Motor neuron (in vitro differentiated cells): ENCODE measurements at regions not wholly inside any gene's neighbourhood (a gene's known extent, or its start where the extent isn't known, plus 50 kb on each side); places are given as distances from the start of the nearest gene placed in this dataset.
A peak's percentile ranks its signal among the peaks of the same experiment; 100 is the strongest.

Experiments
- ATAC-seq, 8 experiments: fragments of 200-7000 bp; cut with Tn5 transposase; replicated peaks in 6 of 8; 2 replicates each; pipeline ENCODE4 v1.8.0; 2021; ENCODE audit warnings: mild to moderate bottlenecking in 8 of 8, moderate library complexity in 8 of 8
- H3K27ac ChIP-seq, 2 donors: fragments of 250-450 bp; sonication (Bioruptor Pico); 2 replicates each; pipeline ENCODE4 v1.9.0; 2021; ENCODE audit warnings: antibody characterized with exemption in 2 of 2, mild to moderate bottlenecking in 2 of 2, moderate library complexity in 1 of 2
- H3K4me1 ChIP-seq, 2 donors: fragments of 250-450 bp; sonication (Bioruptor Pico); replicated peaks in 1 of 2; 2 replicates each; pipeline ENCODE4 v1.6.1; 2021; ENCODE audit warnings: antibody characterized with exemption in 2 of 2, mild to moderate bottlenecking in 2 of 2, moderate library complexity in 1 of 2
- H3K4me3 ChIP-seq, 5 donors: fragments of 250-450 bp; sonication (Bioruptor Pico); 2 replicates each; pipeline ENCODE4 v1.9.0; 2021; ENCODE audit warnings: antibody characterized with exemption in 5 of 5, mild to moderate bottlenecking in 5 of 5, moderate library complexity in 4 of 5
- WGBS, 10 experiments: fragments of 450-650 bp; shearing (Covaris generic); methylation state at CpG; one replicate each; pipeline ENCODE4 v1.0.0; 2022; 5-methylcytosine and 5-hydroxymethylcytosine counted together
- in situ Hi-C, 9 experiments: fragments of 400-800 bp; cut with MboI; loops; one replicate each; pipeline ENCODE4 v1.15.0; 2021; ENCODE audit warnings: low sequenced_read_pairs in 9 of 9, low pct_unique_long_range_greater_than_20kb in 2 of 9; ENCODE audit not compliant: unreplicated experiment in 9 of 9

DNA sequence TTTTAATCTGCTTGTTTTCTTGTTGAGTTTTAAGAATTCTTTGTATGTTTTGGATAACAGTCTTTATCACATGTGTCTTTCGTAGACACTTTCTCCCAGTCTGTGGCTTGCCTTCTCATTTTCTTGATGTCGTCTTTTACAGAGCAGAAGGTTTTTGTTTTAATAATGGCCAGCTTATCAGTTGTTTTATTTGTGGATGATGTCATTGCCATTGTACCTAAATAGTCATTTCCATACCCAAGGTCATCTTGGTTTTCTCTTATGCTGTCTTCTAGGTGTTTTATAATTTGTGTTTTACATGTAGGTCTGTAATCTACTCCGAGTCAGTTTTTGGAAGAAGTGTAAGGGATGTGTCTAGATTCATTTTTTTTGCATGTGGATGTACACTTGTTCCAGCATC is 159.6 kb upstream of the NUDT6 start:
- WGBS, 10 experiments = 78 to 100% (median 95%) methylated on average over 2 to 3 of the region's 3 CpGs; no CpG with 5 or more reads in 1 of the 10 experiments
- H3K4me1 ChIP-seq = no peaks in the 10 kb centered on the region
- in situ Hi-C loops = loop anchor here in 1 of 9 experiments (25.0 kb wide), 1 partner anchor 580 kb away; no protein-coding TSS in a partner anchor
- no peak overlapping the region for H3K4me3 ChIP-seq
- H3K27ac ChIP-seq = no peak overlapping the region
- no peak for ATAC-seq

DNA sequence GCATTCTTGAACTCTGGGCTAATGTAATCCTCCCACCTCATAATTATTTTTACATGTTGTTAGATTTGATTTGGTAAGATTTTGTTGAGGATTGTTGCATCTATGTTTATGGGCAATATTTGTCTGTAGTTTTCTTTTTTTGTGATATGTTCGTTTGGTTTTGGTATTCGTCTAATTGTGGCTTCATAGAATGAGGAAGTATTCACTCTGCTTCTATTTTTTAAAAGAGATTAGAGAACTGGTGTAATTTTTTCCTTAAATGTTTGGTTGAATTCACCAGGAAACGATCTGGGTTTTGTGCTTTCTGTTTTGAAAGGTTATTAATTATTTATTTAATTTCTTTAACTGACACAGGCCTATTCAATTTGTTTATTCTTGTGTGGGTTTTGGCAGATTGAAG is 161.2 kb upstream of the NUDT6 start:
- 14 to 94% (median 83%) methylated on average over 1 to 3 of the region's 3 CpGs for WGBS, 10 experiments
- H3K4me3 ChIP-seq = no peak overlapping the region

DNA sequence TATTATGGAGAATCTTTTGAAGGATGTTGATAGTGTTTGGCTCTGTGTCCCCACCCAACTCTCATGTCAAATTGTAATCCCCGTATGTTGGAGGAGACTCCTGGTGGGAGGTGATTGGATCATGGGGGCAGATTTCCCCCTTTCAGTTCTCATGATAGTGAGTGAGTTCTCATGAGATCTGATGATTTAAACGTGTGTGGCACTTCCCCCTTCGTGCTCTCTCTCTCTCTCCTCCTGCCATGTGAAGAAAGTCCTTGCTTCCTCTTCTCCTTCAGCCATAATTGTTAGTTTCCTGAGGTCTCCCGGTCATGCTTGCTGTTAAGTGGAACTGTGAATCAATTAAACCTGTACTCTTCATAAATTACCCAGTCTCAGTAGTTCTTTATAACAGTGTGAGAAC is 166.1 kb upstream of the NUDT6 start:
- WGBS, 10 experiments = 17 to 100% (median 73%) methylated on average over 1 to 4 of the region's 4 CpGs; no CpG with 5 or more reads in 2 of the 10 experiments
- ATAC-seq = no peak
- in situ Hi-C loops = loop anchor here in 1 of 9 experiments (25.0 kb wide), 1 partner anchor 574 kb away; no protein-coding TSS in a partner anchor
- Histone ChIP-seq H3K27ac (no peak overlapping the region), H3K4me3 (no peak overlapping the region), H3K4me1 (no peaks in the 10 kb centered on the region)

More for the DNA sequence above, 161.2 kb upstream of the NUDT6 start:
- Histone ChIP-seq H3K4me1 (no peaks in the 10 kb centered on the region), H3K27ac (no peak overlapping the region)
- in situ Hi-C loops = loop anchor here in 1 of 9 experiments (25.0 kb wide), 1 partner anchor 579 kb away; no protein-coding TSS in a partner anchor
- ATAC-seq = no peak

DNA sequence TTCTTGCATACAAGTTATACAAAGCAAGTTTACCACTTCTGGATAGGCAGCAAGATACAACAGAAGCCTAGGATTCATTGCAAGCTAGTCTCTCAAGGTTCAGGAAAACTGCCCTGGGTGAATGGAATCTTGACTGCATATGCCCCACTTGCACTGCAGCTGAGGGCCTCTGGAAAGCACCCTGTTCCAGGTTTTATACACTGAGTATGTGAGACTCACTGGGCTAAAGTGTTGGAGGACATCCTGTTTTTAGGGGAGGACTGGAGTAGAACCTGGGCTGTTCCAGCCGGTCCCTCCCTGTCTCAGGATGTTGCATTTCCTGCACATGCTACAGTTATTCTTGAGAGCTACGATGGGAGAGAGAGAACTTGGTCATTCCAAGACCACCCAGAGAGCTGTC is 168.5 kb upstream of the NUDT6 start:
- Histone ChIP-seq H3K4me3 (no peak overlapping the region), H3K27ac (no peak overlapping the region), H3K4me1 (no peaks in the 10 kb centered on the region)
- in situ Hi-C loops = loop anchor here in 1 of 9 experiments (25.0 kb wide), 1 partner anchor 571 kb away; no protein-coding TSS in a partner anchor
- no peak for ATAC-seq
- WGBS, 10 experiments = 55 to 100% (median 100%) methylated on average over 1 to 2 of the region's 2 CpGs; no CpG with 5 or more reads in 3 of the 10 experiments

DNA sequence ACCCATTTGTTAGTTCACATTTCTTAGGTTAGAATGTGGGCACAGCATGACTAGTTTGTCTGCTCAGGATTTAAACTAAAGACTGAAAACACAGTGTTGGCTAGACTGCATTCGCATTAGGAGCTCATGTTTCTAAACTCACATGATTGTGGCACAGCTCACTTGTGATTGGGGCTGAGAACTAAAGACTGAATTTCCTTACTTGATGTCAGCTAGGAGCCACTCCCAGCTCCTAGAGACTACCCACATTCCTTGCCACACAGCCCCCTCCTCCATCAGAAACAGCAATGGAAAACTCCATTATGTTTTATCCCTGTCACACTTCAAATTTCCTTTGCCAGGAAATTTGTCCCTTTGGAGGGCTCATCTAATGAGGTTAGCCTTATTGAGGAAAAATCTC is 170.2 kb upstream of the NUDT6 start:
- 80 to 100% (median 100%) methylated on average over 1 of the region's 1 CpG; no CpG with 5 or more reads in 4 of the 10 experiments for WGBS, 10 experiments
- ATAC-seq = peak in 2 of 8 experiments; percentile 42 to 54

DNA sequence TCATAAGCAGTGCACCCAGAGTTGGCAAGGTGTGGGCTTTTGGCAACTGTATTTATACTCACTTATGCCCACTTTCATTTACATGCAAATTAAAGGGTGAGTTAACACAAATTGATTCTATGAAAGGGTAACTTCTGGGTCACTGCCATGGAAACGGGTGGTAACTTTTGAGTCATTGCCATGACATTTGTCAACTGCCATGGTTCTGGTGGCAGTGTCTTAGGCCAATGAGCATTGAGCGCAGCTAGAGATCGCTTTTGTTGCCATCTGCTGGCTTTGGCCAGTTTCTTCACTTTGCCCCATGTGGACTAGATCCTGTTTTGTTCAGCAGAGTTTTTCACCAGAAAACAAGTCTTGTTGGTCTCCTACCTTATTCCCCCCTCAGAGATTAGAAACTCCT is 170.8 kb upstream of the NUDT6 start:
- no peak for ATAC-seq
- 75 to 100% (median 93%) methylated on average over 1 to 3 of the region's 3 CpGs; no CpG with 5 or more reads in 3 of the 10 experiments for WGBS, 10 experiments
- H3K4me1 ChIP-seq = no peaks in the 10 kb centered on the region
- in situ Hi-C loops = loop anchor here in 1 of 9 experiments (25.0 kb wide), 1 partner anchor 569 kb away; no protein-coding TSS in a partner anchor
- no peak overlapping the region for H3K4me3 ChIP-seq
- no peak overlapping the region for H3K27ac ChIP-seq

More for the DNA sequence above, 170.2 kb upstream of the NUDT6 start:
- Histone ChIP-seq H3K4me3 (no peak overlapping the region), H3K4me1 (no peaks in the 10 kb centered on the region), H3K27ac (no peak overlapping the region)
- in situ Hi-C loops = loop anchor here in 1 of 9 experiments (25.0 kb wide), 1 partner anchor 570 kb away; no protein-coding TSS in a partner anchor

DNA sequence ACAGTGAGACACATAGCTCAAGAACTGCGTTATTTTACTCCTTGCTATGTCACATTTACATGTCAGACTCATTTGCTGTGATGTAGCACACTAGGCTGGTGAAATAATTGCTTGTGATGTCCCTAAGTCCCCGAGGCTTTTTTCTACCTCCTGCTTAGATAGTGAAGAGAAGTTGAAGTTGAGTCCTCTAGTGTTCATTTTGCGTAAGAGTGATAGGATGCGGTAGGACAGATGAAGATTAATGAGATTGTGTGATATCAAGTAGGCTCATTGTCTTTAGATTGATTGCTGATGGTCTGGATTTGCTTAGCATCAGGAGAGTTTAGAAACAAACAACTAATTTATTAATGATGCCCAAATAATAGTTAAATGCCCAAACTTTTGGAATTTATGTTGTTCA is 173.6 kb upstream of the NUDT6 start:
- in situ Hi-C loops = loop anchor here in 1 of 9 experiments (25.0 kb wide), 1 partner anchor 566 kb away; no protein-coding TSS in a partner anchor
- 60 to 100% (median 78%) methylated on average over 1 to 4 of the region's 4 CpGs; no CpG with 5 or more reads in 2 of the 10 experiments for WGBS, 10 experiments

DNA sequence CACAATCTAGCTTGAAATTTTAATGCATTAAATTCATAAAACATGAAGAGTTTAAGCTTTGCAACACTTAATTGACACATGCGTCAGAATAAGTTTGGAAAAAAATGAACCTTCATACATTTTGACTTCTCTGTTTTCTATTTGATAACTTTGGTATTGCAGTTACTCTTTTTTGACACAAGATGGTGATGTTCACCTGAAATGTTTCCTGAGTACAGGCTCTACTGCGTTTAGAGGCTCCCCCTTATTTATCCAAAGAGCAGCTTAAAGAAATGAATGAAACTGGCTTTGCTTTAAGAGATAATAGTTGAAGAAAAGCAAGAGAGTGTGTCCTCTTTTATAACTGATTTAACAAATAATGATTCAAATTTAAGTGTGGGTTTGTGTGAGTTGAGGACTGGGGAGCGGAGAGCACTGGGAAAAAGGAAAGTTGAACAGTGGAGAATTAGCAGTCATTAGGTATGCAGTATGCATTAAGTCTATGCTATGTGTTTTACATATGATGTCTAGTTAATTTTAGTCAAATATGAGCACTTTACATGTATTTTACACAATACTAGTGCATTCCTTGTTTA is 180.6 kb upstream of the NUDT6 start:
- H3K4me1 ChIP-seq = peaks cover 0 to 2% of the 10 kb centered on the region in 2 donors
- no peak overlapping the region for H3K4me3 ChIP-seq
- 40 to 69% (median 55%) methylated on average over 2 to 3 of the region's 3 CpGs for WGBS, 10 experiments
- no peak overlapping the region for H3K27ac ChIP-seq
- peak in 4 of 8 experiments; percentile 47 to 81 (median 58) for ATAC-seq
- in situ Hi-C loops = loop anchor here in 1 of 9 experiments (25.0 kb wide), 1 partner anchor 1009 kb away; no protein-coding TSS in a partner anchor

More for the DNA sequence above, 173.6 kb upstream of the NUDT6 start:
- Histone ChIP-seq H3K27ac (no peak overlapping the region), H3K4me1 (no peaks in the 10 kb centered on the region), H3K4me3 (no peak overlapping the region)
- peak in 1 of 8 experiments; percentile 21 for ATAC-seq

DNA sequence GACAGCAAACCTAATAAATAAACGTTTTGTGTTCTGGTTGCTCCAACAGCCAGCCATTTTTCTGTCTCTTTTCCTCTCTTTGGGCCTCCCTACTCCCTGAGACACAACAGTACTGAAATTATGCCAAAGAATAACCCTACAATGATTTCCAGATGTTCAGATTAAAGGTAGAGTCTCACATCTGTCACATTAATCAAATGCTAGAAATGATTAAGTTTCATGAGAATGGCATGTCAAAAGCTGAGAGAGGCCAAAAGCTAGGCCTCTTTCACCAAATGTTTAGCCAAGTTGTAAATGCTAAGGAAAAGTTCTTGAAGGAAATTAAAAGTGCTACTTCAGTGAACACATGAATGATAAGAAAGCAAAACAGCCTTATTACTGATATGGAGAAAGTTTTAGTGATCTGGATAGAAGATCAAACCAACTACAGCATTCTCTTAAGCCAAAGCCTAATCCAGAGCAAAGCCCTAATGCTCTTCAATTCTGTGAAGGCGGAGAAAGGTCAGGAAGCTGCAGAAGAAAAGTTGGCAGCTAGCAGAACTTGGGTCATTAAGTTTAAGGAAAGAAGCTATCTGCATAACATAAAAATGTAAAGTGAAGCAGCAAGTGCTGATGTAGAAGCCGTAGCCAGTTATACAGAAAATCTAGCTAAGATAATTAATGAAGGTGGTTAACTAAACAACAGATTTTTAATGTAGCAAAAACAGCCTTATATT is 182.1 kb upstream of the NUDT6 start:
- Histone ChIP-seq H3K27ac (no peak overlapping the region), H3K4me1 (peaks cover 0 to 2% of the 10 kb centered on the region in 2 donors), H3K4me3 (no peak overlapping the region)
- peak in 3 of 8 experiments; percentile 61 to 75 (median 72) for ATAC-seq
- WGBS, 10 experiments = 13 to 100% (median 63%) methylated on average over 1 to 3 of the region's 3 CpGs; no CpG with 5 or more reads in 1 of the 10 experiments
- in situ Hi-C loops = loop anchor here in 1 of 9 experiments (25.0 kb wide), 1 partner anchor 1008 kb away; no protein-coding TSS in a partner anchor

DNA sequence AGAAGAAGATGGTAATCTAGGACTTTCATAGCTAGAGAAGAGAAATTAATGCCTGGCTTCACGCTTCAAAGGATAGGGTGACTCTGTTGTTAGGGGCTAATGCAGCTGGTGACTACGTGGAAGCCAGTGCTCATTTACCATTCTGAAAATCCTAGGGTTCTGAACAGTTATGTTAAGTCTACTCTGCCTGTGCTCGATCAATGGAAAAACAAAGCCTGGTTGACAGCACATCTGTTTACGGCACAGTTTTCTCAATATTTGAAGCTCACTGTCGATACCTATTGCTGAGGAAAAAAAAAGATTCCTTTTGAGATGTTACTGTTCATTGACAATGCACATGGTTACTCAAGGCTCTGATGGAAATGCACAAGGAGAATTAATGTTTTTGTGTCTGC is 182.6 kb upstream of the NUDT6 start:
- Histone ChIP-seq H3K27ac (no peak overlapping the region), H3K4me1 (peaks cover 0 to 2% of the 10 kb centered on the region in 2 donors), H3K4me3 (no peak overlapping the region)
- WGBS, 10 experiments = 25 to 96% (median 75%) methylated on average over 1 to 5 of the region's 5 CpGs; no CpG with 5 or more reads in 1 of the 10 experiments
- ATAC-seq = peak in 2 of 8 experiments; percentile 21 to 36
- in situ Hi-C loops = loop anchor here in 1 of 9 experiments (25.0 kb wide), 1 partner anchor 1007 kb away; no protein-coding TSS in a partner anchor

DNA sequence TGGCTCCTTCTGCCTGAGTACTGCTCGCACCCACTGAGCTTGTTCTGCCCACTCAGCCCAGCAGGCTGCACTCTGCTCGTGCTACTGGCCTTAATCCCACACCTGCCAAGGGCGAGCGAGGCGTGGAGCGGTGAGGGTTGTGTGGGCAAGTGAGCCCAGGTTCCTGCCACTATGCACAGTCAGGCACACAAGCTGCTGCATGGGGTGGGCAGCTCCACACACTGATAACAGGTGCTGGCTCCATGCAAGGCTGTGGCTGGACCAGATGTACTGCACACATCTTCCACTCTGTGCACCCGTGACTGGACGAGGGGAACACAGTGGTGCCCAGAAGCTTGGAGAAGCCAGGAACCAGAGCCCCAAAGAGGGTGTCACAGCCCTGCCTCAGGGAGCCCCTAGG is 184.3 kb upstream of the NUDT6 start:
- no peak overlapping the region for H3K4me3 ChIP-seq
- H3K27ac ChIP-seq = no peak overlapping the region
- WGBS, 10 experiments = 73 to 100% (median 96%) methylated on average over 1 to 6 of the region's 8 CpGs; no CpG with 5 or more reads in 6 of the 10 experiments
- no peak for ATAC-seq
- H3K4me1 ChIP-seq = peaks cover 0 to 2% of the 10 kb centered on the region in 2 donors
- in situ Hi-C loops = loop anchor here in 1 of 9 experiments (25.0 kb wide), 1 partner anchor 1006 kb away; no protein-coding TSS in a partner anchor

DNA sequence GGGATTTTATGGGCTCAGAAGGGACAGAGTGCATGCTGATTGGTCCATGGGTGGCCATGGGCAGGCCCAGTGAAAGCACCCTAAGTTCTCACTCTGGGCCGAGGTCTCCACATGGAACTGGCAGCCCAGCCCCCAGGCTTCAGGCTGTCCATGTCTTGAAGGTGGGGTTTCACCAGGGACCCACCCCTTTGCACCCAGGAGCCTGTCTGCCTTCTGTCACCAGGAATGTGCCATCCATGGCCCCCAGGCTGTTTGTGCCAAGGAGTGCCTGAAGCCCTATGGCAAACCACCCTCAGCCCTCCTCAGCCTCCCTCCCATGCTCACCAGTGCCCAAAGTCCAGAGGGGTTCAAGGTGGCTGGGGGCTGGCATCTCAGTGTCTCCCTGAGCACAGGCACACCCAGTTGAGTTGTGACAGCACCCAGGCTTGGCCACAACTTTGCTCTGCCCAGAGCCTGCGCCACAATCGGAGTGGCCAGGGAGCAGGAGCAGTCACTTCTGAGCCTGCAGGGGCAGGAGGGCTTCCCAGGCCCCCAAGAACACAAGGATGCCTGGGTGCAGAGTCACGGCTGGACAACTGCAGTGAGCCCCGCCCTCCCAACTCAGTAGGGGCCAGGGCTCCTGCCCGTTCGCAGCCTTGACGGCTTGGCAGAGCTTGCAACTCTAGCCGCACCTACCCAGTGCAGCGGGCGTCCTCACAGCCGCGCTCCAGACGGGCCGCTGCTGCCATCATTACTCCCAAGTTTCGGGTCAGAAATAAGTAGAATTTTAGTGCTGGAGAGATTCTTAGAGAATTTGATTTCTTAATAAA is 185.3 kb upstream of the NUDT6 start:
- WGBS, 10 experiments = 85 to 100% (median 95%) methylated on average over 2 to 12 of the region's 16 CpGs; no CpG with 5 or more reads in 3 of the 10 experiments
- in situ Hi-C loops = loop anchor here in 1 of 9 experiments (25.0 kb wide), 1 partner anchor 1005 kb away; no protein-coding TSS in a partner anchor
- H3K27ac ChIP-seq = no peak overlapping the region
- no peak overlapping the region for H3K4me3 ChIP-seq
- H3K4me1 ChIP-seq = peaks cover 0 to 2% of the 10 kb centered on the region in 2 donors
- no peak for ATAC-seq
